CD4-positive, CD25-positive, alpha-beta regulatory T cell (primary cell): ENCODE measurements at regions not wholly inside any gene's neighbourhood (a gene's known extent, or its start where the extent isn't known, plus 50 kb on each side); places are given as distances from the start of the nearest gene placed in this dataset.
"Not testable (repeated sequence)": the region's sequence is repeated elsewhere in the genome, so short reads cannot be mapped to it uniquely, and the experiment has no call there.

Experiments
- ATAC-seq, 2 donors: fragments of 150-1000 bp; cut with Tn5 transposase; one replicate each; pipeline ENCODE4 v1.10.0; 2021; ENCODE audit warnings: low read depth in 2 of 2, moderate number of reproducible peaks in 2 of 2, moderate library complexity in 1 of 2
- DNase-seq, 3 donors: peaks; one replicate each; pipeline versions ENCODE4 v3.0.0 to v3.0.0-alpha.2; 2012 to 2022; ENCODE audit warnings: mixed read lengths in 1 of 3
- H3K27ac ChIP-seq: one replicate; pipeline ENCODE4 v1.7.0; 2013; ENCODE audit warnings: mild to moderate bottlenecking, low read length; ENCODE audit not compliant: insufficient read depth, poor library complexity, severe bottlenecking
- H3K27me3 ChIP-seq: one replicate; pipeline ENCODE4 v1.7.0; 2013; ENCODE audit warnings: low read length; ENCODE audit not compliant: control insufficient read depth, insufficient read depth
- H3K36me3 ChIP-seq: one replicate; pipeline ENCODE4 v1.7.0; 2013; ENCODE audit warnings: mild to moderate bottlenecking, low read length, moderate library complexity; ENCODE audit not compliant: control insufficient read depth, insufficient read depth
- H3K4me1 ChIP-seq: 2 replicates; pipeline ENCODE4 v1.7.0; 2013; ENCODE audit warnings: mild to moderate bottlenecking, low read length; ENCODE audit not compliant: insufficient read depth, control insufficient read depth, poor library complexity, severe bottlenecking
- H3K4me3 ChIP-seq: one replicate; pipeline ENCODE4 v1.7.0; 2013; ENCODE audit warnings: low read depth, mild to moderate bottlenecking, low read length, moderate library complexity
- H3K9me3 ChIP-seq, 2 experiments: 1 replicate in 1 of 2; 2 replicates in 1 of 2; pipeline ENCODE4 v1.7.0; 2013; ENCODE audit warnings: low read length in 2 of 2, mild to moderate bottlenecking in 1 of 2, moderate library complexity in 1 of 2; ENCODE audit not compliant: control insufficient read depth in 2 of 2
- H3K27ac Mint-ChIP-seq, 3 donors: one replicate each; pipeline ENCODE4 v1.8.0; 2020 to 2022; ENCODE audit warnings: mild to moderate bottlenecking in 3 of 3, mixed read lengths in 3 of 3, moderate library complexity in 2 of 3
- H3K27me3 Mint-ChIP-seq: one replicate; pipeline ENCODE4 v1.8.0; 2022; ENCODE audit warnings: mild to moderate bottlenecking, mixed read lengths
- H3K36me3 Mint-ChIP-seq: one replicate; pipeline ENCODE4 v1.8.0; 2020; ENCODE audit warnings: mixed read lengths
- H3K4me1 Mint-ChIP-seq, 4 donors: one replicate each; pipeline ENCODE4 v1.8.0; 2020 to 2022; ENCODE audit warnings: mixed read lengths in 4 of 4, mild to moderate bottlenecking in 1 of 4
- H3K4me3 Mint-ChIP-seq, 4 donors: one replicate each; pipeline ENCODE4 v1.8.0; 2020 to 2022; ENCODE audit warnings: mild to moderate bottlenecking in 4 of 4, mixed read lengths in 4 of 4, moderate library complexity in 3 of 4
- H3K9me3 Mint-ChIP-seq, 7 donors: one replicate each; pipeline ENCODE4 v1.8.0; 2020 to 2022; ENCODE audit warnings: mixed read lengths in 7 of 7, mild to moderate bottlenecking in 3 of 7, moderate library complexity in 2 of 7

DNA sequence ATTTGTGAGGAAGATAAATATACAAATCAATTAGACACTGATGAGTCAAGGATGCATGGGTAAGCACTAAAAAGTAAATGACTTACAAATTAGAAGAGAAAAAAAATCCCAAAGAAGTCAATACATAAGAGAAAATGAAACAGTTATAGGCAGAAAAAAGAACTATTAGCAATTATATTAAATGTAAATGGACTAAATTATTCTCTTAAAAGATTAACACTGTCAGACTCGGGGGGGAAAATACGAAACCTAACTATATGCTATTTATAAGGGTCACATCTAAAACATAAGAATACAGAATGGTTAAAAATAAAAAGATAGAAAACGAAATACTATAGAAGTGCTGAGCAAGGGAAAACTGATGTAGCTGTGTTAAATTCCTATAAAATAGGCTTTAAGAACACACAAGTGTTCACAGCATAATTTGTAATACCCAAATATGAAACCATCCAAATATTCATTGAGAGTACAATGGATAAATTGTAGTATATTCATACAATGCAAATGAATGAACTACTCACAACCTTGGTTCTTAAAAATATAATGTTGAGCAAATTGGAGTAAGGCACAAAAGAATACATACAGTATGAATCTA lies 67.1 kb upstream of the SH3PXD2B start:
- no peaks in the 10 kb centered on the region for H3K4me1 ChIP-seq
- H3K9me3 ChIP-seq: peaks cover 3 to 5% of the 10 kb centered on the region in 2 experiments
- Mint-ChIP-seq H3K36me3 (no peaks in the 10 kb centered on the region), H3K27me3 (no peaks in the 10 kb centered on the region), H3K9me3 (peaks cover 5 to 19% (median 13%) of the 10 kb centered on the region in 7 donors), H3K4me3 (no peak overlapping the region), H3K4me1 (no peaks in the 10 kb centered on the region), H3K27ac (no peak overlapping the region)
- H3K27me3 ChIP-seq: peaks cover 2% of the 10 kb centered on the region
- H3K36me3 ChIP-seq: no peaks in the 10 kb centered on the region
- H3K4me3 ChIP-seq: no peak overlapping the region
- no peak overlapping the region for H3K27ac ChIP-seq
- DNase-seq (no peak), ATAC-seq (no peak)

DNA sequence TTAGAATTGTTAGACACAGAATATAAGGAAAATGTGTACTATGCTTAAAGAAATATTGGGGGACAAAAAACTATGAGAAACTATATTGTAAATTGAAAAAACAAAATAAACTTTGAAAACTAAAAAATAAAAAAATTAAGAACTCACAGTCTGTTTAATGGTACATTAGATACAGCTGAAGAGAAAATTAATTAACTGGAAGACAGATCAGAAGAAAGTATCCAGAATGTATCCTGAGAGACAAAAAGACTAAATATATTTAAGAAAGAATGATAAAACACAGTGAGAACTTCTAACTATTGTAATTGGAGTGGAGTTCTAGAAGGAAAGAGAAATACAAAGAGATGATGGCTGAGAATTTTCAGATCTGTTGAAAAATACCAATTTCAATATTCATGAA lies 57.6 kb upstream of the SH3PXD2B start:
- no peak for ATAC-seq
- no peak for DNase-seq
- Histone ChIP-seq H3K9me3 (peaks cover 6 to 12% of the 10 kb centered on the region in 2 experiments), H3K4me1 (no peaks in the 10 kb centered on the region), H3K36me3 (no peaks in the 10 kb centered on the region), H3K4me3 (no peak overlapping the region), H3K27me3 (peaks cover 4% of the 10 kb centered on the region), H3K27ac (no peak overlapping the region)
- H3K4me1 Mint-ChIP-seq: no peaks in the 10 kb centered on the region
- peaks cover 0 to 23% (median 6%) of the 10 kb centered on the region in 7 donors for H3K9me3 Mint-ChIP-seq
- peaks cover 12% of the 10 kb centered on the region for H3K27me3 Mint-ChIP-seq
- H3K4me3 Mint-ChIP-seq: no peak overlapping the region
- no peak overlapping the region for H3K27ac Mint-ChIP-seq
- H3K36me3 Mint-ChIP-seq: no peaks in the 10 kb centered on the region

DNA sequence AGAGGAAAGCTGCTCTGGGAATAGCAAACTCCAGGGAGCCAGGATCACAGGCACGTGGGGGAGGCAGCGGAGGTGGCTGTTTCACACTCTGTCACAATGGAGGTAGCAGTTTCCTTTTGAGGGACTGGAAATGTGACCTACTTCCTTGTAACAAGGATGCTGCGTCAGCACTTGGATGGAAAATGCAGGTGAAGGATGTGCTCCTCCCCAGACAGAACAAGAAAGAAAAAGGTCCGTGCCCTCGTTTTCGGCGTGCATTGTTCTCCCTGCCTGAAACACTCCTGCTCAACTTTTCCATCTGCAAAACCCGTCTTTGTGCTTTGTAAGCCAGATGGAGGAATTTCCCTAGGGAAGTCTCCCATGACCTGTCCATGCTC lies 55.1 kb upstream of the SH3PXD2B start:
- Histone ChIP-seq H3K4me3 (no peak overlapping the region), H3K9me3 (peaks cover 6 to 12% of the 10 kb centered on the region in 2 experiments), H3K27me3 (peaks cover 2% of the 10 kb centered on the region), H3K4me1 (no peaks in the 10 kb centered on the region), H3K36me3 (no peaks in the 10 kb centered on the region), H3K27ac (no peak overlapping the region)
- ATAC-seq (no peak), DNase-seq (no peak)
- no peaks in the 10 kb centered on the region for H3K4me1 Mint-ChIP-seq
- no peak overlapping the region for H3K4me3 Mint-ChIP-seq
- H3K36me3 Mint-ChIP-seq: no peaks in the 10 kb centered on the region
- H3K27ac Mint-ChIP-seq: no peak overlapping the region
- H3K27me3 Mint-ChIP-seq: peaks cover 10% of the 10 kb centered on the region
- peaks cover 0 to 23% (median 5%) of the 10 kb centered on the region in 7 donors for H3K9me3 Mint-ChIP-seq

DNA sequence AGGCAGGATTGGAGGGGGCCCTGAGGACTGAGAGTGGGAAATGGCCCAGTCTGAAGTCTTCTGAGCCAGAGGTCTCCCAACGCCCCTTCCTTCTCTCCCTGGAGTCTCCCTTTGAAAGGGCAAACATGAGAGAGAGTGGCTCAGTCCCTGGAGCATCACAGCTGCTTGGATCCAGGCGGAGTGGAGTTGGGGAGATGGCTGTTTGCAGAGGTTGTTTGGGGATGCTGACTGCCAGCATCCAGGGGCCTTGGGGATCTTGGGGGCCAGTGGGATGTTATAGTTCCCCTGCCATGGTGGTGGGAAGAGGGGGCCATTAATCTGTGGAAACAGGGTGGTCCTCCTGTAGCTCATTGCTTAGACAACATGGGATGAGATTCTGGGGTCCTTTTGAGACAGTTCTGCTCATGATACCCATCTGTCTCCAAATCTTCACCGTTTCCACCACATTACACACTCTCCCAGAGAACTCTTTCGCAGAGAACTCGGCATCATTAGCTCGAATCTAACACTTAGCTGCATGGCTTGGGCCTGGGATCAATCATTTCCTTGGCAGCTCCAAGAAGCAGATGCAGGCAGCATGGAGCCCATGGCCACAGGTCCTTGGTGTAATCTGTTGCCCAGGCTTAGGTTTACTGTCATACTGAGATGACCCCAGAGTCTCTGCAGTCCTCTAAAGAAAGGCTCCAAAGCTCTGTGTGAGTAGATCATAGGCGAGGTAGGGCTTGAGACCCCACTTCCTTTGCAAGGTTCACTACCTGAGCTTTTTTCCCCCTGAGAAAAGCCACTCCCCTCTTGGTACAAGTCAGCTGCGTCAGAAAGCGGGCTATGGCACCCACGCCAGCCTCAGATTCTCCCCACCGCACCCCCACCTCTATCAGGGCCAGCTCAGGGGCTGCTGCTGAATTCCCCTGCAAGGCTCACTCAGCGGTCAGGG lies 54.4 kb upstream of the SH3PXD2B start:
- peaks cover 6 to 12% of the 10 kb centered on the region in 2 experiments for H3K9me3 ChIP-seq
- no peaks in the 10 kb centered on the region for H3K4me1 ChIP-seq
- Mint-ChIP-seq H3K27me3 (peaks cover 10% of the 10 kb centered on the region), H3K4me3 (no peak overlapping the region), H3K9me3 (peaks cover 0 to 23% (median 5%) of the 10 kb centered on the region in 7 donors), H3K4me1 (no peaks in the 10 kb centered on the region), H3K36me3 (no peaks in the 10 kb centered on the region), H3K27ac (no peak overlapping the region)
- no peak overlapping the region for H3K27ac ChIP-seq
- no peaks in the 10 kb centered on the region for H3K36me3 ChIP-seq
- no peak for ATAC-seq
- no peak overlapping the region for H3K4me3 ChIP-seq
- no peak for DNase-seq
- peaks cover 2% of the 10 kb centered on the region for H3K27me3 ChIP-seq

DNA sequence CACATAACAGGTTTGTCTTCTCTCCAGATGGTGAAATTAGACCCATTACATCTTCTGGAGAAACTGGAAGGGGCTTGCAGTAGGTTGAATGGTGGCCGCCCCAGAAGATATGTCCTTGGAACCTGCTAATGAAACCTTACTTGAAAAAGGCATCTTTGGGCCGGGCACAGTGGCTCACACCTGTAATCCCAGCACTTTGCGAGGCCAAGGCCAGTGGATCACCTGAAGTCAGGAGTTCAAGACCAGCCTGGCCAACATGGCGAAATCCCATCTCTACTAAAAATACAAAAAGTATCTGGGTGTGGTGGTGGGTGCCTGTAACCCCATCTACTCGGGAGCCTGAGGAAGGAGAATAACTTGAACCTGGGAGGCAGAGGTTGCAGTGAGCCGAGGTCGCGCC lies 53.2 kb upstream of the SH3PXD2B start:
- H3K4me3 ChIP-seq, H3K27ac ChIP-seq, H3K4me3 Mint-ChIP-seq, H3K27me3 ChIP-seq, H3K27ac Mint-ChIP-seq, H3K4me1 Mint-ChIP-seq, H3K36me3 ChIP-seq, H3K27me3 Mint-ChIP-seq, DNase-seq, ATAC-seq, H3K36me3 Mint-ChIP-seq, H3K4me1 ChIP-seq: not testable (repeated sequence)
- peaks cover 6 to 12% of the 10 kb centered on the region in 2 experiments for H3K9me3 ChIP-seq
- peaks cover 0 to 17% (median 4%) of the 10 kb centered on the region in 7 donors for H3K9me3 Mint-ChIP-seq

DNA sequence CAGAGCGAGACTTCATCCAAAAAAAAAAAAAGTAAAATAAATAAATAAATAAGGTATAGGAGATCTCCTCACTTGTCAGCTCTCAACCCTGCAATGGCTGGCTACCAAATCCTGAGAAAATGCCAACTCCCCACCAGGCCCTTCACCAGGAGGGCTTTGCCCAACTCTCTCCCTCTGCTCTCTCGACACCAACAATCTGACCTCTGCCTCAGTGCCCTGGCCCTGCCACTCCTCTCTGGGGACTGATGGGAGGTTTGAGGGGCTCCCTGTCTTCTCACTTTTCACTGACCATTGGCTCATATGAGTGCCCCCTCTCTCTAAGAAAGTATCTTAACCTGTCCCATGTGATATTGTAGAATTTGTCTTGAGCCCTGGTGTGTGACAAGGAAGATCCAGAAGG lies 52.6 kb upstream of the SH3PXD2B start:
- H3K9me3 Mint-ChIP-seq: peaks cover 0 to 11% (median 3%) of the 10 kb centered on the region in 7 donors
- DNase-seq (no peak), ATAC-seq (no peak)
- no peak overlapping the region for H3K27ac Mint-ChIP-seq
- H3K4me1 Mint-ChIP-seq: no peaks in the 10 kb centered on the region
- H3K27me3 ChIP-seq: no peaks in the 10 kb centered on the region
- peaks cover 2 to 7% of the 10 kb centered on the region in 2 experiments for H3K9me3 ChIP-seq
- no peaks in the 10 kb centered on the region for H3K36me3 Mint-ChIP-seq
- H3K36me3 ChIP-seq: no peaks in the 10 kb centered on the region
- no peaks in the 10 kb centered on the region for H3K4me1 ChIP-seq
- H3K27ac ChIP-seq: no peak overlapping the region
- peaks cover 10% of the 10 kb centered on the region for H3K27me3 Mint-ChIP-seq
- H3K4me3 Mint-ChIP-seq: no peak overlapping the region
- no peak overlapping the region for H3K4me3 ChIP-seq

DNA sequence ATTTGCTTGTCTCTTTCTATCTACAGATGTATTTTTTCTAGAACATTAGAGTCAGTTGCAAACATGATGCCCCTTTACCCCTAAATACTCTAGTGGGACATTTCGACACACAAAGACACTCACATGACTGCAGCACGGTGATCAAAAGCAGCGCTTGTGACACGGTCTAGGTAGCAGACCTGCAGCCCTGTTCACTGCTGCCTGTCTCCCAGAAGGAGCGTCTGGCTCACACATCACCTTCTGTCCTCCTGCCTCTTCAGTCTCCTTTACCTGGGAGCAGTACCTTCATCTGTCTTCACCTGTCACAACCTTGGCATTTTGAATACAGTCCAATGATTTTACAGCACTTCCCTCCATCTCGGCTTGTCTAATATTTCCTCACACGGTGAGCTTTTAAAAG lies 51.9 kb upstream of the SH3PXD2B start:
- ATAC-seq (no peak), DNase-seq (no peak)
- H3K27ac Mint-ChIP-seq: no peak overlapping the region
- H3K36me3 Mint-ChIP-seq: no peaks in the 10 kb centered on the region
- H3K4me1 ChIP-seq: no peaks in the 10 kb centered on the region
- no peaks in the 10 kb centered on the region for H3K4me1 Mint-ChIP-seq
- H3K4me3 Mint-ChIP-seq: no peak overlapping the region
- H3K27me3 ChIP-seq: no peaks in the 10 kb centered on the region
- H3K36me3 ChIP-seq: no peaks in the 10 kb centered on the region
- peaks cover 0 to 7% (median 5%) of the 10 kb centered on the region in 7 donors for H3K9me3 Mint-ChIP-seq
- no peak overlapping the region for H3K4me3 ChIP-seq
- peaks cover 10% of the 10 kb centered on the region for H3K27me3 Mint-ChIP-seq
- H3K27ac ChIP-seq: no peak overlapping the region
- no peaks in the 10 kb centered on the region for H3K9me3 ChIP-seq
